Epithelial cell of proximal tubule (primary cell): ENCODE measurements at regions not wholly inside any gene's neighbourhood (a gene's known extent, or its start where the extent isn't known, plus 50 kb on each side); places are given as distances from the start of the nearest gene placed in this dataset.

Source experiments
- DNase-seq: peaks from one replicate; pipeline ENCODE4 v3.0.0-alpha.2; 2011; ENCODE audit warnings: low read depth
- H3K4me3 ChIP-seq: 2 replicates; pipeline ENCODE4 v1.5.1; 2011; ENCODE audit warnings: low read depth, mild to moderate bottlenecking, low read length
- CTCF ChIP-seq: conservative IDR thresholded peaks from 2 replicates; pipeline ENCODE4 v1.5.1; 2012; ENCODE audit warnings: low read depth, mild to moderate bottlenecking, low read length

GRCh38 chr10:105798328-105798889 lies 1157.3 kb downstream of the SORCS3 start:
- no peak for DNase-seq
- TF ChIP-seq CTCF: no peak
- H3K4me3 ChIP-seq: no peak overlapping the region

- H3K4me3 ChIP-seq: no peak overlapping the region
- peak; percentile 81 for TF ChIP-seq CTCF
- DNase-seq: peak; percentile 61
Measured at GRCh38 chr10:105797234-105797890, 1156.3 kb downstream of the SORCS3 start.

- peak; percentile 74 for DNase-seq
- no peak for TF ChIP-seq CTCF
- H3K4me3 ChIP-seq: no peak overlapping the region
Measured at GRCh38 chr10:105793071-105793470, 1152.0 kb downstream of the SORCS3 start.

GRCh38 chr10:105785721-105786120 lies 1144.6 kb downstream of the SORCS3 start:
- TF ChIP-seq CTCF: no peak
- no peak for DNase-seq
- no peak overlapping the region for H3K4me3 ChIP-seq

- no peak for DNase-seq
- TF ChIP-seq CTCF: no peak
- no peak overlapping the region for H3K4me3 ChIP-seq
Measured at GRCh38 chr10:105783936-105784483, 1142.9 kb downstream of the SORCS3 start.

- no peak for TF ChIP-seq CTCF
Measured at GRCh38 chr10:105774881-105775280, 1133.8 kb downstream of the SORCS3 start.

GRCh38 chr10:105774351-105774750 lies 1133.3 kb downstream of the SORCS3 start:
- no peak overlapping the region for H3K4me3 ChIP-seq
- no peak for TF ChIP-seq CTCF
- no peak for DNase-seq

More at GRCh38 chr10:105774881-105775280, 1133.8 kb downstream of the SORCS3 start:
- no peak overlapping the region for H3K4me3 ChIP-seq
- no peak for DNase-seq
